K562 (cell line): ENCODE measurements at regions not wholly inside any gene's neighbourhood (a gene's known extent, or its start where the extent isn't known, plus 50 kb on each side); places are given as distances from the start of the nearest gene placed in this dataset.

Source experiments
- ATAC-seq: fragments of 200-7000 bp; cut with Tn5 transposase; 3 replicates; pipeline ENCODE4 v1.9.1; 2020; ENCODE audit warnings: moderate library complexity
- BruUV-seq: library from RNA; stranded (reverse); fragments of 400-500 nt; replicated peaks from 2 replicates; lab custom pipeline; 2021; lab: Mats Ljungman, UMichigan
- CTCF ChIA-PET: fragments of 300-600 bp; formaldehyde crosslinking; extraction: SDS; loops from one replicate; lab custom pipeline; 2021; ENCODE audit warnings: low intra/inter-chr PET ratio; lab: Yijun Ruan, JAX
- POLR2A ChIA-PET: fragments of 300-600, 350-650 bp; sonication (Branson Sonifier 250); formaldehyde crosslinking; extraction: SDS; loops from one replicate; lab custom pipeline; 2021; ENCODE audit warnings: antibody characterized with exemption, inconsistent platforms; lab: Yijun Ruan, JAX
- DNase-seq, 4 experiments: peaks; one replicate each; pipeline versions ENCODE4 v3.0.0 to v3.0.0-alpha.2; 2011 to 2018; ENCODE audit warnings: low spot score in 3 of 4, mixed read lengths in 3 of 4; ENCODE audit errors: extremely low read depth in 1 of 4
- FAIRE-seq: peaks from 2 replicates; lab custom pipeline; 2011; peaks lifted over from hg19 to GRCh38; lab: Jason Lieb, UNC
- H2AFZ ChIP-seq: 2 replicates; pipeline ENCODE4 v1.6.0; 2011; ENCODE audit warnings: low read depth, low read length, control low read depth, inconsistent platforms
- H3K27ac ChIP-seq: fragments of 200-600 bp; 3 replicates; pipeline ENCODE4 v1.8.0; 2011; ENCODE audit warnings: low read depth, mild to moderate bottlenecking, control low read depth, inconsistent platforms, low read length, moderate library complexity, mixed read lengths; ENCODE audit errors: extremely low read depth
- H3K27me3 ChIP-seq, 2 experiments: fragments of 300-600 bp in 1 of 2; 2 replicates in 1 of 2; 3 replicates in 1 of 2; pipeline versions ENCODE4 v1.6.0 to v1.8.0; 2011; ENCODE audit warnings: inconsistent platforms in 2 of 2, low read length in 2 of 2, mild to moderate bottlenecking in 1 of 2, mixed read lengths in 1 of 2, moderate library complexity in 1 of 2; ENCODE audit not compliant: control insufficient read depth in 2 of 2, insufficient read depth in 2 of 2
- H3K36me3 ChIP-seq: fragments of 300-600 bp; 3 replicates; pipeline ENCODE4 v1.8.0; 2011; ENCODE audit warnings: mild to moderate bottlenecking, low read length, inconsistent platforms; ENCODE audit not compliant: control insufficient read depth, insufficient read depth
- H3K4me1 ChIP-seq, 2 experiments: fragments of 200-600 bp in 1 of 2; replicated peaks in 1 of 2; 2 replicates in 1 of 2; 3 replicates in 1 of 2; pipeline versions ENCODE4 v1.5.1 to v1.8.0; 2011; ENCODE audit warnings: inconsistent platforms in 2 of 2, low read length in 2 of 2, mild to moderate bottlenecking in 1 of 2, mixed read lengths in 1 of 2, moderate library complexity in 1 of 2; ENCODE audit not compliant: control insufficient read depth in 2 of 2, insufficient read depth in 2 of 2
- H3K4me2 ChIP-seq: 2 replicates; pipeline ENCODE4 v1.6.1; 2011; ENCODE audit warnings: low read length, control low read depth, inconsistent platforms, mixed read lengths; ENCODE audit not compliant: insufficient read depth
- H3K4me3 ChIP-seq: fragments of 200-600 bp; sonication (generic), shearing (Covaris generic); 2 replicates; pipeline ENCODE4 v1.5.1; 2016; ENCODE audit warnings: control low read depth, inconsistent platforms
- H3K79me2 ChIP-seq: fragments of 200-600 bp; 3 replicates; pipeline ENCODE4 v1.8.0; 2011; ENCODE audit warnings: low read length, inconsistent platforms; ENCODE audit not compliant: control insufficient read depth, insufficient read depth
- H3K9ac ChIP-seq, 2 experiments: 2 replicates each; pipeline versions ENCODE4 v1.6.0 to v1.6.1; 2011; ENCODE audit warnings: low read depth in 2 of 2, low read length in 2 of 2, control low read depth in 1 of 2, inconsistent platforms in 1 of 2, mild to moderate bottlenecking in 1 of 2, mixed read lengths in 1 of 2; ENCODE audit not compliant: insufficient read depth in 1 of 2
- H3K9me1 ChIP-seq: one replicate; pipeline ENCODE4 v1.6.0; 2011; ENCODE audit warnings: inconsistent platforms, mild to moderate bottlenecking, low read length, moderate library complexity; ENCODE audit not compliant: control insufficient read depth, insufficient read depth
- H3K9me3 ChIP-seq: replicated peaks from 2 replicates; pipeline ENCODE4 v1.5.1; 2011; ENCODE audit warnings: low read depth, low read length, inconsistent platforms; ENCODE audit not compliant: control insufficient read depth, insufficient read depth
- H4K20me1 ChIP-seq: replicated peaks from 2 replicates; pipeline ENCODE4 v1.6.1; 2011; ENCODE audit warnings: low read length, inconsistent platforms, mixed read lengths; ENCODE audit not compliant: control insufficient read depth, insufficient read depth
- C11orf30 ChIP-seq: fragments of 450-650 bp; IDR thresholded peaks from 2 replicates; pipeline ENCODE4 v1.6.1; 2016; ENCODE audit warnings: low read depth, mild to moderate bottlenecking
- FOXA3 ChIP-seq, 2 experiments: fragments of 450-650 bp in 1 of 2; sonication (generic) in 1 of 2; formaldehyde crosslinking; IDR thresholded peaks in 1 of 2; conservative IDR thresholded peaks in 1 of 2; 2 replicates each; pipeline versions ENCODE4 v1.4.0 to v1.8.0; 2020 to 2022; ENCODE audit warnings: mild to moderate bottlenecking in 2 of 2, missing genetic modification reagents in 1 of 2
- MAFF ChIP-seq: IDR thresholded peaks from 2 replicates; pipeline ENCODE4 v1.6.1; 2012; ENCODE audit warnings: low read length, improper control_type of control experiment
- ZNF316 ChIP-seq: fragments of 450-650 bp; IDR thresholded peaks from 2 replicates; pipeline ENCODE4 v1.6.1; 2016
- WGBS: fragments of 100-300 bp; shearing (Covaris generic); methylation state at CpG from one replicate; pipeline ENCODE4 v1.1.6; 2016; ENCODE audit warnings: low coverage, mixed read lengths; ENCODE audit not compliant: insufficient coverage; ENCODE audit errors: missing lambda C conversion rate; 5-methylcytosine and 5-hydroxymethylcytosine counted together
- in situ Hi-C: fragments of 300-500 bp; cut with MboI; formaldehyde crosslinking; loops from 4 replicates; pipeline ENCODE4 v1.15.0; 2018; ENCODE audit warnings: inconsistent platforms, mixed read lengths
- intact Hi-C: fragments of 100-400 bp; cut with micrococcal nuclease; formaldehyde crosslinking; loops from 2 replicates; pipeline ENCODE4 v1.14.2; 2022
- TF ChIP-seq, protein P1 (sequence below): fragments of 250-450 bp; sonication (Bioruptor Pico); IDR thresholded peaks from 2 replicates; pipeline ENCODE4 v1.8.0; 2021; ENCODE audit warnings: moderate library complexity, mild to moderate bottlenecking, inconsistent platforms
- TF ChIP-seq, protein P2 (sequence below), 2 experiments: fragments of 250-450 bp in 1 of 2; fragments of 450-650 bp in 1 of 2; sonication (Bioruptor Pico) in 1 of 2; IDR thresholded peaks; 2 replicates each; pipeline versions ENCODE4 v1.6.1 to v1.8.0; 2016 to 2021; ENCODE audit warnings: mild to moderate bottlenecking in 2 of 2, moderate library complexity in 2 of 2, missing compliant biosample characterization in 1 of 2, missing genetic modification characterization in 1 of 2
- TF ChIP-seq, protein P3 (sequence below): fragments of 450-650 bp; IDR thresholded peaks from 2 replicates; pipeline ENCODE4 v1.6.1; 2016; ENCODE audit warnings: low read depth

DNA sequence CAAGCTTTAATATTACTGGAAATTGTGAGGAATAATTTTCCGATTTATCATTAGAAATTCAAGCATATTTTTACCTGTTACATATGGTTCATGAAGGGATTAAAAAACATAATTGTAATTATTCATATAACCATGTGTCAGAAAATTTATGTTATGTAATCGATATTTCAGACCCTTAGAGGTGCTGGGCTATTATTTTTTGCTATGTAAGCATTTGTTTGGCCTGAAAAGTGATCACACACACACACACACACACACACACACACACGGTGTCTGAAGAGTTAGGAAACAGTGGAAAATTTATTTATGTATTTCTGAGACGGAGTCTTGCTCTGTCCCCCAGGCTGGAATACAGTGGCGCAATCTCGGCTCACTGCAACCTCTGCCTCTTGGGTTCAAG is 375.5 kb downstream of the PTH2R start:
- ATAC-seq: no peak
- no peaks in the 10 kb centered on the region; the same call in 1 of the 2 replicates for H3K9me3 ChIP-seq
- no peak overlapping the region for H3K4me2 ChIP-seq
- TF ChIP-seq, protein P1, sequence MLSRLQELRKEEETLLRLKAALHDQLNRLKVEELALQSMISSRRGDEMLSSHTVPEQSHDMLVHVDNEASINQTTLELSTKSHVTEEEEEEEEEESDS (CRISPR knock-in tag): no peak
- TF ChIP-seq, protein P2, sequence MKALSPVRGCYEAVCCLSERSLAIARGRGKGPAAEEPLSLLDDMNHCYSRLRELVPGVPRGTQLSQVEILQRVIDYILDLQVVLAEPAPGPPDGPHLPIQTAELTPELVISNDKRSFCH (CRISPR knock-in tag; IDR thresholded peaks at IDR 0.05): no peak
- TF ChIP-seq, protein P2 (tag; IDR thresholded peaks at IDR 0.05): no peak
- peak; percentile 19; the same call in 1 of the 2 replicates for TF ChIP-seq ZNF316
- peak; percentile 19; the same call in 1 of the 2 replicates for TF ChIP-seq C11orf30
- TF ChIP-seq, protein P3, sequence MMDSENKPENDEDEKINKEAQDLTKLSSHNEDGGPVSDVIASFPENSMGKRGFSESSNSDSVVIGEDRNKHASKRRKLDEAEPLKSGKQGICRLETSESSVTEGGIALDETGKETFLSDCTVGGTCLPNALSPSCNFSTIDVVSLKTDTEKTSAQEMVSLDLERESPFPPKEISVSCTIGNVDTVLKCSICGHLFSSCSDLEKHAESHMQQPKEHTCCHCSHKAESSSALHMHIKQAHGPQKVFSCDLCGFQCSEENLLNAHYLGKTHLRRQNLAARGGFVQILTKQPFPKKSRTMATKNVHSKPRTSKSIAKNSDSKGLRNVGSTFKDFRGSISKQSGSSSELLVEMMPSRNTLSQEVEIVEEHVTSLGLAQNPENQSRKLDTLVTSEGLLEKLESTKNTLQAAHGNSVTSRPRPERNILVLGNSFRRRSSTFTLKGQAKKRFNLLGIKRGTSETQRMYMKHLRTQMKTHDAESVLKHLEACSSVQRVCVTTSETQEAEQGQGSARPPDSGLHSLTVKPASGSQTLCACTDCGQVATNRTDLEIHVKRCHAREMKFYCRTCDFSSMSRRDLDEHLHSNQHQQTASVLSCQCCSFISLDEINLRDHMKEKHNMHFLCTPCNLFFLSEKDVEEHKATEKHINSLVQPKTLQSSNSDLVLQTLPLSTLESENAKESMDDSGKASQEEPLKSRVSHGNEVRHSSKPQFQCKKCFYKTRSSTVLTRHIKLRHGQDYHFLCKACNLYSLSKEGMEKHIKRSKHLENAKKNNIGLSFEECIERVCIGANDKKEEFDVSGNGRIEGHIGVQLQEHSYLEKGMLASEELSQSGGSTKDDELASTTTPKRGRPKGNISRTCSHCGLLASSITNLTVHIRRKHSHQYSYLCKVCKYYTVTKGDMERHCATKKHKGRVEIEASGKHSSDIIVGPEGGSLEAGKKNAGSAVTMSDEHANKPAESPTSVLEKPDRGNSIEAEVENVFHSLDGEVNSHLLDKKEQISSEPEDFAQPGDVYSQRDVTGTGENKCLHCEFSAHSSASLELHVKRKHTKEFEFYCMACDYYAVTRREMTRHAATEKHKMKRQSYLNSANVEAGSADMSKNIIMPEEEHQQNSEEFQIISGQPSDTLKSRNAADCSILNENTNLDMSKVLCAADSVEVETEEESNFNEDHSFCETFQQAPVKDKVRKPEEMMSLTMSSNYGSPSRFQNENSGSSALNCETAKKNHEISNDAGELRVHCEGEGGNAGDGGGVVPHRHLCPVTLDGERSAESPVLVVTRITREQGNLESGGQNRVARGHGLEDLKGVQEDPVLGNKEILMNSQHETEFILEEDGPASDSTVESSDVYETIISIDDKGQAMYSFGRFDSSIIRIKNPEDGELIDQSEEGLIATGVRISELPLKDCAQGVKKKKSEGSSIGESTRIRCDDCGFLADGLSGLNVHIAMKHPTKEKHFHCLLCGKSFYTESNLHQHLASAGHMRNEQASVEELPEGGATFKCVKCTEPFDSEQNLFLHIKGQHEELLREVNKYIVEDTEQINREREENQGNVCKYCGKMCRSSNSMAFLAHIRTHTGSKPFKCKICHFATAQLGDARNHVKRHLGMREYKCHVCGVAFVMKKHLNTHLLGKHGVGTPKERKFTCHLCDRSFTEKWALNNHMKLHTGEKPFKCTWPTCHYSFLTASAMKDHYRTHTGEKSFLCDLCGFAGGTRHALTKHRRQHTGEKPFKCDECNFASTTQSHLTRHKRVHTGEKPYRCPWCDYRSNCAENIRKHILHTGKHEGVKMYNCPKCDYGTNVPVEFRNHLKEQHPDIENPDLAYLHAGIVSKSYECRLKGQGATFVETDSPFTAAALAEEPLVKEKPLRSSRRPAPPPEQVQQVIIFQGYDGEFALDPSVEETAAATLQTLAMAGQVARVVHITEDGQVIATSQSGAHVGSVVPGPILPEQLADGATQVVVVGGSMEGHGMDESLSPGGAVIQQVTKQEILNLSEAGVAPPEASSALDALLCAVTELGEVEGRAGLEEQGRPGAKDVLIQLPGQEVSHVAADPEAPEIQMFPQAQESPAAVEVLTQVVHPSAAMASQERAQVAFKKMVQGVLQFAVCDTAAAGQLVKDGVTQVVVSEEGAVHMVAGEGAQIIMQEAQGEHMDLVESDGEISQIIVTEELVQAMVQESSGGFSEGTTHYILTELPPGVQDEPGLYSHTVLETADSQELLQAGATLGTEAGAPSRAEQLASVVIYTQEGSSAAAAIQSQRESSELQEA: no peak
- no peak for TF ChIP-seq FOXA3 (CRISPR knock-in tag; conservative IDR thresholded peaks at IDR 0.05 in 1 of 2, IDR thresholded peaks at IDR 0.05 in 1 of 2)
- 0 out of 2 replicates have a peak, but pooled peaks have one; percentile 10 for TF ChIP-seq MAFF
- no peaks in the 10 kb centered on the region for H3K9me1 ChIP-seq
- DNase-seq: no peak
- no peak overlapping the region for H2AFZ ChIP-seq
- H3K4me3 ChIP-seq: no peak overlapping the region
- no TSS peak for BruUV-seq
- H4K20me1 ChIP-seq: no peaks in the 10 kb centered on the region
- POLR2A ChIA-PET: no interaction called here
- no peaks in the 10 kb centered on the region for H3K36me3 ChIP-seq
- WGBS: 52% methylated on average over 6 of the region's 6 CpGs
- no peak overlapping the region for H3K27ac ChIP-seq
- CTCF ChIA-PET: no interaction called here
- FAIRE-seq: no peak
- H3K9ac ChIP-seq: no peak overlapping the region
- intact Hi-C loops (loop anchor here (5.0 kb wide), 1 partner anchor 315 kb away; no protein-coding TSS in a partner anchor), in situ Hi-C loops (no loop called here)
- no peaks in the 10 kb centered on the region for H3K4me1 ChIP-seq
- no peaks in the 10 kb centered on the region for H3K79me2 ChIP-seq
- no peaks in the 10 kb centered on the region for H3K27me3 ChIP-seq
